ENCODE measurements at regions not wholly inside any gene's neighbourhood (a gene's known extent, or its start where the extent isn't known, plus 50 kb on each side); places are given as distances from the start of the nearest gene placed in this dataset.
"Not testable (repeated sequence)": the region's sequence is repeated elsewhere in the genome, so short reads cannot be mapped to it uniquely, and the experiment has no call there.

- peak; percentile 18 for DNase-seq (ENCODE audit: low read depth)
Measured at GRCh38 chr4:98828801-98829200, 100.1 kb downstream of the EIF4E start.

- no peak for DNase-seq (ENCODE audit: low read depth)
Measured at GRCh38 chr4:98827661-98828060, 101.3 kb downstream of the EIF4E start.

- DNase-seq (ENCODE audit: low read depth), result no peak
Measured at GRCh38 chr4:98822144-98822543, 106.8 kb downstream of the EIF4E start.

- not testable (repeated sequence) for DNase-seq (ENCODE audit: low read depth)
Measured at GRCh38 chr4:98818116-98818515, 110.8 kb downstream of the EIF4E start.

GRCh38 chr4:98816816-98817215 lies 112.1 kb downstream of the EIF4E start:
- DNase-seq (ENCODE audit: low read depth), result no peak

GRCh38 chr4:98816386-98816785 lies 112.5 kb downstream of the EIF4E start:
- no peak for DNase-seq (ENCODE audit: low read depth)

GRCh38 chr4:98804403-98804802 lies 124.5 kb downstream of the EIF4E start:
- no peak for DNase-seq (ENCODE audit: low read depth)

GRCh38 chr4:98803251-98803650 lies 125.7 kb downstream of the EIF4E start:
- no peak for DNase-seq (ENCODE audit: low read depth)

- DNase-seq (ENCODE audit: low read depth), result no peak
Measured at GRCh38 chr4:98802770-98803198, 126.1 kb downstream of the EIF4E start.

- DNase-seq (ENCODE audit: low read depth), result no peak
Measured at GRCh38 chr4:98801259-98801725, 127.6 kb downstream of the EIF4E start.

GRCh38 chr4:98796991-98797390 lies 131.9 kb downstream of the EIF4E start:
- DNase-seq (ENCODE audit: low read depth), result no peak

GRCh38 chr4:98794565-98795205 lies 134.2 kb downstream of the EIF4E start:
- DNase-seq (ENCODE audit: low read depth), result peak; percentile 53

GRCh38 chr4:98793658-98794057 lies 135.2 kb upstream of the TSPAN5 start:
- DNase-seq (ENCODE audit: low read depth), result no peak

- no peak for DNase-seq (ENCODE audit: low read depth)
Measured at GRCh38 chr4:98786866-98787265, 128.5 kb upstream of the TSPAN5 start.

- no peak for DNase-seq (ENCODE audit: low read depth)
Measured at GRCh38 chr4:98784947-98785706, 126.7 kb upstream of the TSPAN5 start.

- no peak for DNase-seq (ENCODE audit: low read depth)
Measured at GRCh38 chr4:98781641-98782357, 123.4 kb upstream of the TSPAN5 start.

GRCh38 chr4:98780926-98781325 lies 122.5 kb upstream of the TSPAN5 start:
- no peak for DNase-seq (ENCODE audit: low read depth)

GRCh38 chr4:98779088-98779487 lies 120.7 kb upstream of the TSPAN5 start:
- DNase-seq (ENCODE audit: low read depth), result no peak

GRCh38 chr4:98778206-98778605 lies 119.8 kb upstream of the TSPAN5 start:
- DNase-seq (ENCODE audit: low read depth), result no peak

GRCh38 chr4:98775672-98776071 lies 117.3 kb upstream of the TSPAN5 start:
- no peak for DNase-seq (ENCODE audit: low read depth)

- DNase-seq (ENCODE audit: low read depth), result no peak
Measured at GRCh38 chr4:98773638-98774037, 115.2 kb upstream of the TSPAN5 start.

GRCh38 chr4:98771959-98772632 lies 113.7 kb upstream of the TSPAN5 start:
- no peak for DNase-seq (ENCODE audit: low read depth)
